ENCODE measurements at regions not wholly inside any gene's neighbourhood (a gene's known extent, or its start where the extent isn't known, plus 50 kb on each side); places are given as distances from the start of the nearest gene placed in this dataset.

GRCh38 chr3:181660337-181660736 lies 51.4 kb upstream of the SOX2 start:
- TF ChIP-seq SIN3A (IDR thresholded peaks at IDR 0.05; ENCODE audit: borderline replicate concordance, insufficient read depth, low read length): no peak
- no peak for TF ChIP-seq POLR2AphosphoS5 (IDR thresholded peaks at IDR 0.05; ENCODE audit: low read depth, low read length)

All from PFSK-1 (cell line).